LNCAP (cell line): ENCODE measurements at regions not wholly inside any gene's neighbourhood (a gene's known extent, or its start where the extent isn't known, plus 50 kb on each side); places are given as distances from the start of the nearest gene placed in this dataset.
A peak's percentile ranks its signal among the peaks of the same experiment; 100 is the strongest.

Source experiments
- CTCF ChIP-seq: fragments of 450-650 bp; IDR thresholded peaks from 2 replicates; pipeline ENCODE4 v1.5.1; 2017; ENCODE audit warnings: mild to moderate bottlenecking

- TF ChIP-seq CTCF, result no peak
Measured at GRCh38 chr13:82791035-82791434, 1091.2 kb downstream of the SLITRK1 start.

GRCh38 chr13:82772816-82773215 is 1109.5 kb downstream of the SLITRK1 start:
- TF ChIP-seq CTCF, result no peak

GRCh38 chr13:82766732-82767321 is 1115.4 kb downstream of the SLITRK1 start:
- TF ChIP-seq CTCF, result no peak

DNA sequence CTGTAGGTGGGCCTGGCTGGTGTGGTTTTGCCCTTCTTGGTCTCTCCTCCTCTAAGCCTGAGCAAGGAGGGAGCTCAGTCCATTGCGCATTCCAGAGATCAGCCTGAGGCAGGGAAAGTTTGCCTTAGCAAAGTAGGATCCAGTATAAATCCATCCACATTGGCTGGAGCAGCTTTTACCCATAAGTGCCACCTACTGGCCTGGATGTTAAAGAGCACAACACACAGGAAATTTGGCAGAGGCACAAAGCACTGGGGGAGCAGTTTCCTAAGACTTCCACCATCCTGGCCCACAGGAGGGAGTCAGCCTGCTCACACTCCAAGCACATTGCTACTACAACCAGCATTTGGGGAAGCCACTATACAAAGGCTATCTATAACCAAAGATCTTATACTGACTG is 1124.2 kb downstream of the SLITRK1 start:
- TF ChIP-seq CTCF, result peak; percentile 45; the same call in 1 of the 2 replicates

DNA sequence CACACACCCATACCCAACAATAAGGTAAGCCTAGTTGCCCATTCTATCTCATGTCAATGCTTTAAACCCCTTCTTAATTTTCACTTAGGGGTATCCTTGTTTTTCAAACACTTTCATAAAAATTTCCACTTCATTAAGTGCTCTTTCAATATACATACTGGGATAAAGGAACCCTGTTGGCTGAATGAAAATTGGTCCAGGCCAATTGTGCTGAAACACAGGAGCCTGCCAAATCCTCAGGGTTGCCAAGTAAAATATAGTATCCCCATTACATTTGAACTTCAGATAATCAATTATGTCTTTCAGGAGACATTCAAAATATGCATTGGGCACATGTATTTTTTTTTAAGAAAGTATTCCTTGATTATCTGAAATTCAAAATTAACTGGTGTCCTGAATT is 1131.1 kb downstream of the SLITRK1 start:
- no peak for TF ChIP-seq CTCF

DNA sequence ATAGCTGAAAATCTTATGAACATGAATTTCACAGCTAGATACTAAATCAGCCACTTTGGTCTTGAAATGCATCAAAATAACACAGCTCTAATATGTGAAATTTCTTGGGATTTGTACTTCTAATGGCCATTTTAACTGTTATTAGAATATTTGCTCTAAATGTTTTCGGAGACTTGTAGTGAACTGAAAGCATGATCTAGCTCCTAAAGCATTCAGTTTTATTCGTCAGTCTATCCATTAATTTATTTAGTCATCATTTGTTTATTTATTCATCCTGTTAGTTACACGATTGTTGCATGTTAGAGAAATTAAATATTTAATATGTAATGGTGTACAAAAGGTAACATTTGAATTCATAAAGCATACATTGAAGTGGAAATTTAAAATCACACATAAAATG is 1132.7 kb downstream of the SLITRK1 start:
- no peak for TF ChIP-seq CTCF

- no peak for TF ChIP-seq CTCF
Measured at GRCh38 chr13:82747958-82748357, 1134.3 kb downstream of the SLITRK1 start.

DNA sequence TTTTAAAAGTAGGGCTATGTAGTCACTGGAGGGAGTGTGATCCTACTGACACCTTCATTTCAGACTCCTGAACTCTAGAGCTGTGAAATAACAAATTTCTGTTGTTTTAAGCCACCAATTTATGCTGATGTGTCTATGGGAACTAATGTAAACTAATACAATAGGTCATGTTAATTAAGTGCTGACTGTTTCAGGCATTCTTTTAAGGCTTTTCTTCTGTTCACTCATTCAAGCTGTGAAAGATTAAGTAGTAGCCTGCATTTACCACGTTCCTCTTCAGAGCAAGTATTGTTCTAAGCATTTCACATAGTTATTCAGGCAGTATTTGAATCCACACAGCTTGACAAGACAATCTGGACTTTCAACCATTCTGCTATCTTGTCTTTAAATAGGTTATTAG is 1135.0 kb downstream of the SLITRK1 start:
- no peak for TF ChIP-seq CTCF
